Suprapubic skin (tissue), 4 donors: ENCODE measurements at regions not wholly inside any gene's neighbourhood (a gene's known extent, or its start where the extent isn't known, plus 50 kb on each side); places are given as distances from the start of the nearest gene placed in this dataset.

Experiments used
- DNase-seq, 2 donors: peaks; one replicate each; pipeline ENCODE4 v3.0.0-alpha.2; 2019; ENCODE audit warnings: low spot score in 2 of 2
- H3K27ac ChIP-seq: fragments of 200-600 bp; sonication (generic); one replicate; pipeline ENCODE4 v1.5.1; 2019
- H3K27me3 ChIP-seq: fragments of 200-600 bp; sonication (generic); one replicate; pipeline ENCODE4 v1.5.1; 2019
- H3K36me3 ChIP-seq: fragments of 200-600 bp; sonication (generic); one replicate; pipeline ENCODE4 v1.5.1; 2019
- H3K4me1 ChIP-seq: fragments of 200-600 bp; sonication (generic); one replicate; pipeline ENCODE4 v1.5.1; 2019
- H3K4me3 ChIP-seq: fragments of 200-600 bp; sonication (generic); one replicate; pipeline ENCODE4 v1.5.1; 2019; ENCODE audit warnings: mild to moderate bottlenecking
- H3K9me3 ChIP-seq: fragments of 200-600 bp; sonication (generic); one replicate; pipeline ENCODE4 v1.5.1; 2019
- EP300 ChIP-seq: sonication (generic); formaldehyde crosslinking; IDR thresholded peaks from one replicate; pipeline ENCODE4 v1.6.1; 2017; ENCODE audit warnings: antibody characterized with exemption
- POLR2A ChIP-seq, 2 donors: fragments of 450-650 bp; IDR thresholded peaks; one replicate each; pipeline ENCODE4 v1.6.1; 2017; ENCODE audit warnings: antibody characterized with exemption in 2 of 2, mild to moderate bottlenecking in 2 of 2, moderate library complexity in 2 of 2
- POLR2AphosphoS5 ChIP-seq, 3 donors: sonication (generic); formaldehyde crosslinking; IDR thresholded peaks; one replicate each; pipeline ENCODE4 v1.6.1; 2017; ENCODE audit warnings: antibody characterized with exemption in 3 of 3
- WGBS: methylation state at CpG from one replicate; pipeline ENCODE4 v1.1.5; 2018; 5-methylcytosine and 5-hydroxymethylcytosine counted together
- TF ChIP-seq, protein P1 (sequence below), 2 donors: fragments of 200-600 bp in 1 of 2; fragments of 450-650 bp in 1 of 2; sonication (generic) in 1 of 2; IDR thresholded peaks; one replicate each; pipeline ENCODE4 v1.5.1; 2016 to 2019; ENCODE audit warnings: antibody characterized with exemption in 2 of 2, mild to moderate bottlenecking in 1 of 2, moderate library complexity in 1 of 2

DNA sequence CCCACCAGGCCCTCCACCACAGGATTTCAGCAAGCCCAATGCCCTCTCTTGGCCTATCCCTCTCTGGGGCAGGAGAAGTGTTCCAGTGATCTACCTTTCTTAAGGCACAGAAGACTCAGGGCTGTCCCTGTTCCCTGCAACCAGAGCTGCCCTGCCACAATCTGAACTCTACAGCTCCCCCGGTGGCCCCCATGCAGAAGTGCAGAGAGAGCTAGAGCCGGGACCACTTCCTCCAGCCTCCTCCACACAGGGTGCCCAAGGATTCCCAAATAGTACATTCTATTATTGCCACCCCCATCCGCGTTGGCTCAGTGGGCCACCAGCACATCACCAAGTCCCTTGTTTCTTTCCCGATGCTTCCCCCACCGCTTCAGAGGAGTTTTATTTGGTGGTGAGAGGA, 114.8 kb upstream of the PTPRM start:
- H3K4me3 ChIP-seq: no peak overlapping the region
- H3K9me3 ChIP-seq: no peaks in the 10 kb centered on the region
- H3K27me3 ChIP-seq: no peaks in the 10 kb centered on the region
- WGBS: 49% methylated on average over 6 of the region's 6 CpGs
- no peak for DNase-seq
- H3K36me3 ChIP-seq: no peaks in the 10 kb centered on the region
- H3K4me1 ChIP-seq: no peaks in the 10 kb centered on the region
- no peak for TF ChIP-seq POLR2A (IDR thresholded peaks at IDR 0.05)
- TF ChIP-seq, protein P1, sequence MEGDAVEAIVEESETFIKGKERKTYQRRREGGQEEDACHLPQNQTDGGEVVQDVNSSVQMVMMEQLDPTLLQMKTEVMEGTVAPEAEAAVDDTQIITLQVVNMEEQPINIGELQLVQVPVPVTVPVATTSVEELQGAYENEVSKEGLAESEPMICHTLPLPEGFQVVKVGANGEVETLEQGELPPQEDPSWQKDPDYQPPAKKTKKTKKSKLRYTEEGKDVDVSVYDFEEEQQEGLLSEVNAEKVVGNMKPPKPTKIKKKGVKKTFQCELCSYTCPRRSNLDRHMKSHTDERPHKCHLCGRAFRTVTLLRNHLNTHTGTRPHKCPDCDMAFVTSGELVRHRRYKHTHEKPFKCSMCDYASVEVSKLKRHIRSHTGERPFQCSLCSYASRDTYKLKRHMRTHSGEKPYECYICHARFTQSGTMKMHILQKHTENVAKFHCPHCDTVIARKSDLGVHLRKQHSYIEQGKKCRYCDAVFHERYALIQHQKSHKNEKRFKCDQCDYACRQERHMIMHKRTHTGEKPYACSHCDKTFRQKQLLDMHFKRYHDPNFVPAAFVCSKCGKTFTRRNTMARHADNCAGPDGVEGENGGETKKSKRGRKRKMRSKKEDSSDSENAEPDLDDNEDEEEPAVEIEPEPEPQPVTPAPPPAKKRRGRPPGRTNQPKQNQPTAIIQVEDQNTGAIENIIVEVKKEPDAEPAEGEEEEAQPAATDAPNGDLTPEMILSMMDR (IDR thresholded peaks at IDR 0.05): peak in 1 of 2 donors; percentile 66
- H3K27ac ChIP-seq: no peak overlapping the region

DNA sequence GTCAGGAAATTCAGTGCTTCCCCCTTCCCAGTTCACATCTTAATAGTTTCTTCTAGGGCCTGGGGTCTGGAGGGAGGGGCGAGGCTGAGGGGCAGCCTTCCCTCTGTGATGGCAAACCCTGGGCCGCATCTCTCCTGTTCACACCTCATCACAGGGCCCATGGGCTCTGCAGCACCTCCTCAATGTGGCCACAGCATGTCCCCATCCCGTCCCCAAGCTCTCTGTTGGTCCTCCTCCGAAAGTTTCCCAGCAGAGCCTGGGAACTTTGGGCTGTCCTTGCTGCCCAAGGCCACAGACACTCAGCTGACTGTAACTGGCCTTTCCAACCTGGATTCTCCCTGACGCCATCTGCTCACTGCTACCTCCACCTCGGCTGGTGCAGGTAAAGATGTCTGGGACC, 112.7 kb upstream of the PTPRM start:
- WGBS: 95% methylated on average over 6 of the region's 6 CpGs
- Histone ChIP-seq H3K4me1 (no peaks in the 10 kb centered on the region), H3K27me3 (no peaks in the 10 kb centered on the region), H3K27ac (no peak overlapping the region), H3K36me3 (no peaks in the 10 kb centered on the region), H3K9me3 (no peaks in the 10 kb centered on the region), H3K4me3 (no peak overlapping the region)
- no peak for DNase-seq
- TF ChIP-seq, protein P1 (IDR thresholded peaks at IDR 0.05): no peak
- no peak for TF ChIP-seq POLR2A (IDR thresholded peaks at IDR 0.05)
- no peak for TF ChIP-seq POLR2AphosphoS5 (IDR thresholded peaks at IDR 0.05)
- no peak for TF ChIP-seq EP300

DNA sequence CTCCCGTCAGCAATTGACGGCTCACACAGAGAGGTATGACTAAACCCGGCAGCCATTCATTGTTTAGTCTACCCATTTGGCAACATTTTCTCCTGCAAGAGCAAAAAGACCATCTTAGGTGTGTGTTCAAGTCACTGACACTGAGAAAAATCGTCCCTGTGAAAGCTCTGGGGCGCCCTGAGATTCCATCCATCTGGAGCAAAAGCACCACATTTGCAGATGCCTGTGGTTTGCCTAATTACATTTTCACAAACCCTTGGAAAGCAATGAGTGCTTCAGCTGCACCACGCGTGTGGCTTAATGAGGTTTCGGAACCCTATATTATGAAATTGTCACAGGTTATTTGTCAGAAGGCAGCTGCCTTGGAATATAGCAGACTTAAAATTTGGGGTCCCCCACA, 110.7 kb upstream of the PTPRM start:
- TF ChIP-seq POLR2A (IDR thresholded peaks at IDR 0.05) (no peak), EP300 (no peak), POLR2AphosphoS5 (IDR thresholded peaks at IDR 0.05) (no peak)
- TF ChIP-seq, protein P1 (IDR thresholded peaks at IDR 0.05): no peak
- Histone ChIP-seq H3K36me3 (no peaks in the 10 kb centered on the region), H3K27me3 (peaks cover 2% of the 10 kb centered on the region), H3K4me3 (no peak overlapping the region), H3K27ac (no peak overlapping the region), H3K4me1 (peaks cover 14% of the 10 kb centered on the region), H3K9me3 (no peaks in the 10 kb centered on the region)
- WGBS: 77% methylated on average over 8 of the region's 8 CpGs
- DNase-seq: no peak

DNA sequence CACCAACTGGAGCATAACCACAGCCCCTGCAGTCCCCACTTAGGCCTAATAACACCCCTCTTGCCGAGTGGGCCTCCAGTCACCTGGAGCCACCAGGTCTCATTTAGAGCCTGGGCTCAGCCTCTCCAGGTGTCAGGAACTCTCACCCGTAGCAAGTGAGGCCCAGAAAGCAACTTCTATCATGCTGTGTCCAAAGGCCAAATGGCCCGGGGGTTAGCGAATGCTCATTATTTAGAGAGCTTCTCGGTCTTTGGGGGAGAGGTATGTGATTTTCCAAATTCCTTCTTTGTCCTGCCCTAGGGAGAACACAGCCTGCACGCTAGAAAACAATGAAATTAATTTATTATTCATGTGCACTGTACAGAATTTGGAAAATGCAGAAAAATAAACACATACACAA, 109.9 kb upstream of the PTPRM start:
- no peaks in the 10 kb centered on the region for H3K9me3 ChIP-seq
- 81% methylated on average over 6 of the region's 6 CpGs for WGBS

DNA sequence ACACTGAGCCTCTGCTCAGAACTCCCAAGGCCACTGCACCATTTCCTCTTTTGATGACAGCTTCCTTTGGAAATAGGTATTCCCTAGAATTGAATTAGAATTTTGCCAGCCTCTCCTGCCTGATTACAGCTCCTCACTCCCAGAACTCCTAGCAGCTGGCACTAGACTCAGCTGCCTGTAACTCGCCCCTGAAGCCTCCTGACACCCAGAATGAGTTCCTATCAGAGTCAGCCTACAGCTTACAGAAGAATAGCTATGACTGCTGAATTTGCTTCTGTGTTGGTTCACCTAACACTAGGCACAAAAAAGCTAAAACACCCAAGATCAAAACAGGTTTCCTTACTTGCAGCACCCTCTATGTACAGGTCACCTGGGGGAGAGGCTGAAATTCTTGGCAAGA, 108.2 kb upstream of the PTPRM start:
- DNase-seq: no peak
- Histone ChIP-seq H3K27ac (no peak overlapping the region), H3K4me3 (no peak overlapping the region), H3K4me1 (peaks cover 14% of the 10 kb centered on the region), H3K9me3 (no peaks in the 10 kb centered on the region), H3K36me3 (no peaks in the 10 kb centered on the region), H3K27me3 (peaks cover 2% of the 10 kb centered on the region)
- WGBS: 85% methylated on average over 1 of the region's 1 CpG
- TF ChIP-seq EP300 (no peak), POLR2A (IDR thresholded peaks at IDR 0.05) (no peak), POLR2AphosphoS5 (IDR thresholded peaks at IDR 0.05) (no peak)
- TF ChIP-seq, protein P1 (IDR thresholded peaks at IDR 0.05): no peak

More for the DNA sequence above, 109.9 kb upstream of the PTPRM start:
- H3K4me3 ChIP-seq: no peak overlapping the region
- H3K36me3 ChIP-seq: no peaks in the 10 kb centered on the region
- H3K27me3 ChIP-seq: peaks cover 2% of the 10 kb centered on the region
- no peak for TF ChIP-seq EP300
- TF ChIP-seq, protein P1 (IDR thresholded peaks at IDR 0.05): no peak
- no peak for TF ChIP-seq POLR2A (IDR thresholded peaks at IDR 0.05)
- no peak for TF ChIP-seq POLR2AphosphoS5 (IDR thresholded peaks at IDR 0.05)
- DNase-seq: no peak
- peaks cover 14% of the 10 kb centered on the region for H3K4me1 ChIP-seq
- no peak overlapping the region for H3K27ac ChIP-seq
